Choroid plexus epithelial cell (primary cell): ENCODE measurements at regions not wholly inside any gene's neighbourhood (a gene's known extent, or its start where the extent isn't known, plus 50 kb on each side); places are given as distances from the start of the nearest gene placed in this dataset.

Source experiments
- DNase-seq: peaks from one replicate; pipeline ENCODE4 v3.0.0-alpha.2; 2010; ENCODE audit warnings: low read depth
- H3K4me3 ChIP-seq: 2 replicates; pipeline ENCODE4 v1.5.1; 2011; ENCODE audit warnings: low read depth, mild to moderate bottlenecking, control low read depth, low read length, moderate library complexity
- CTCF ChIP-seq: conservative IDR thresholded peaks from 2 replicates; pipeline ENCODE4 v1.5.1; 2011; ENCODE audit warnings: low read depth, mild to moderate bottlenecking, control low read depth, inconsistent platforms, low read length, moderate library complexity

DNA sequence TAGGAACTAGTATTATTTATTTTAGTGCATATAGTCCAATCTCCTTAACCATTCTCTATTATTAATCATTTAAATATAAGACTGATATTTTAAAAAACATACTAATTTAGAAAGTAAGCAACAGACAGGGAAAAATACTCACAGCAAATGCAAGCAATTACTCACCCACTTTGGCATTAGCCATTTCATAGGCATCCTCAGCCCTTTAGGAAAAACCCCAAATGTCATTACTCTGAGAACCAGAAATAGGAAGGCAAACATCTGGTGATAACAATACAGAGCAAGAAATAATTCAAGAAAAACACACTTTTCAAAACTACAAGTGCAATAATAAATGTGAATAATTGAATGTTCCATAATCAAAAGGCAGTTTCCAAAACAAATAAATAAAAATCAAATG lies 545.1 kb downstream of the PLPP3 start:
- DNase-seq = peak; percentile 34
- TF ChIP-seq CTCF = no peak
- no peak overlapping the region for H3K4me3 ChIP-seq

DNA sequence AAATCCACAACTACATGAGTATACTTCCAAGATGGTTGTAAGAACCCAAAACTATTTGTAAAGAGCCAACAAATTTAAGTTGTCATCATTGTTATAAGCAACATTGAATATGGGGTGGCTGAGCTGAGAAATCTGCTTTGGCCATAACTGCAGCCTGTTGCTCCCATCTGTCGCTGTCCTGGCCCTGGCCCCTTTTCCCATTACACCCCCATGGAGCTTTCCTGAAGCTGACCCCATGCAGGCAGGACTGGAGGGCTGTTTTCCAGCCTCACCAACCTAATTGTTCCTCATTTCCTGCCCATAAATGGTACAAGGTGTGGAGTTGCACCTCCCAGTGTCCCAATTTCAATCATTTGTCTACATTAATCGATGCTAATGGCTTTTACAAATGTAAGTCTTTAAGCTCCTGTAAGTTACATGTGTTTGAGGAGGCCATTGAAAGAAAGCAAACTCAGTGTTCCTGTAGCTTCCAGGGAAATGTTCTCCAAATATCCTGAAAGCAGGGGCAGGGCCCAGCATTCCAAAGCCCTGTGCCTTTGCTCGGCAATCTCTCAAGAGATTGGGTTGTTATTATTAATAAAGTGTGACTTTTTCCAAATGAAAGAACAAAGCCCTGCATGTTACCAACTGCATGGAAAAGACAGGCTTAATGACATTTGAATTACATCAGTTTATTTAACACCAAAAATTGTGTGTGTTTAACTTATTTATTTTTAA lies 545.9 kb downstream of the PLPP3 start:
- no peak for TF ChIP-seq CTCF
- no peak for DNase-seq
- no peak overlapping the region for H3K4me3 ChIP-seq

- no peak overlapping the region for H3K4me3 ChIP-seq
- no peak for DNase-seq
- no peak for TF ChIP-seq CTCF
These were observed 547.2 kb downstream of the PLPP3 start for GRCh38 chr1:56032096-56032676.

- no peak for DNase-seq
- no peak overlapping the region for H3K4me3 ChIP-seq
- TF ChIP-seq CTCF = no peak
These were observed 548.4 kb downstream of the PLPP3 start for GRCh38 chr1:56031001-56031400.

- no peak for DNase-seq
- no peak for TF ChIP-seq CTCF
- no peak overlapping the region for H3K4me3 ChIP-seq
These were observed 549.9 kb downstream of the PLPP3 start for GRCh38 chr1:56029319-56030003.

GRCh38 chr1:56028911-56029310 lies 550.5 kb downstream of the PLPP3 start:
- no peak for TF ChIP-seq CTCF
- H3K4me3 ChIP-seq = no peak overlapping the region
- no peak for DNase-seq
